CD4-positive, alpha-beta T cell (primary cell): ENCODE measurements at regions not wholly inside any gene's neighbourhood (a gene's known extent, or its start where the extent isn't known, plus 50 kb on each side); places are given as distances from the start of the nearest gene placed in this dataset.

Source experiments
- ATAC-seq: fragments of 200-7000 bp; cut with Tn5 transposase; one replicate; pipeline ENCODE4 v1.10.0; 2022; ENCODE audit warnings: mild to moderate bottlenecking; ENCODE audit not compliant: poor library complexity
- CTCF ChIA-PET: fragments of 350-600 bp; sonication (Branson Sonifier 250); formaldehyde crosslinking; loops from one replicate; lab custom pipeline; 2021; ENCODE audit warnings: antibody characterized with exemption, inconsistent platforms; lab: Charles Lee
- POLR2A ChIA-PET: fragments of 350-600 bp; sonication (Branson Sonifier 250); formaldehyde crosslinking; loops from one replicate; lab custom pipeline; 2021; ENCODE audit warnings: antibody characterized with exemption, inconsistent platforms; lab: Charles Lee
- DNase-seq, 14 experiments: peaks; one replicate each; pipeline ENCODE4 v3.0.0-alpha.2; 2013 to 2020; ENCODE audit warnings: mixed read lengths in 2 of 14
- H3K27ac ChIP-seq, 2 donors: one replicate each; pipeline versions ENCODE4 v1.5.1 to v1.7.0; 2013; ENCODE audit warnings: low read length in 2 of 2, low read depth in 1 of 2, mild to moderate bottlenecking in 1 of 2
- H3K27me3 ChIP-seq, 2 experiments: 1 replicate in 1 of 2; 2 replicates in 1 of 2; pipeline versions ENCODE4 v1.6.1 to v1.7.0; 2013; ENCODE audit warnings: low read length in 2 of 2, control low read depth in 1 of 2, mild to moderate bottlenecking in 1 of 2, moderate library complexity in 1 of 2; ENCODE audit not compliant: insufficient read depth in 2 of 2, control insufficient read depth in 1 of 2
- H3K36me3 ChIP-seq: one replicate; pipeline ENCODE4 v1.6.1; 2013; ENCODE audit warnings: low read length, control low read depth; ENCODE audit not compliant: insufficient read depth
- H3K4me1 ChIP-seq: one replicate; pipeline ENCODE4 v1.6.1; 2013; ENCODE audit warnings: low read length, control low read depth; ENCODE audit not compliant: insufficient read depth
- H3K4me3 ChIP-seq: one replicate; pipeline ENCODE4 v1.5.1; 2013; ENCODE audit warnings: mild to moderate bottlenecking, low read length, moderate library complexity
- H3K9me3 ChIP-seq, 2 experiments: 1 replicate in 1 of 2; 2 replicates in 1 of 2; pipeline versions ENCODE4 v1.6.1 to v1.7.0; 2013; ENCODE audit warnings: low read length in 2 of 2, mild to moderate bottlenecking in 2 of 2, control low read depth in 1 of 2, moderate library complexity in 1 of 2; ENCODE audit not compliant: control insufficient read depth in 1 of 2, insufficient read depth in 1 of 2
- H3K27ac Mint-ChIP-seq: one replicate; pipeline ENCODE4 v1.8.0; 2020; ENCODE audit warnings: mixed read lengths
- H3K27me3 Mint-ChIP-seq: one replicate; pipeline ENCODE4 v1.8.0; 2021; ENCODE audit warnings: mixed read lengths
- H3K36me3 Mint-ChIP-seq: one replicate; pipeline ENCODE4 v1.8.0; 2021; ENCODE audit warnings: low read depth, mixed read lengths
- H3K4me1 Mint-ChIP-seq: one replicate; pipeline ENCODE4 v1.8.0; 2021; ENCODE audit warnings: low read depth, mixed read lengths
- H3K4me3 Mint-ChIP-seq: one replicate; pipeline ENCODE4 v1.8.0; 2020; ENCODE audit warnings: mild to moderate bottlenecking, mixed read lengths
- H3K9me3 Mint-ChIP-seq: one replicate; pipeline ENCODE4 v1.8.0; 2020; ENCODE audit warnings: mixed read lengths
- intact Hi-C, 2 experiments: fragments of 100-400 bp; cut with DNase I in 1 of 2; cut with micrococcal nuclease in 1 of 2; formaldehyde crosslinking; loops; one replicate each; pipeline versions ENCODE4 v1.15.1 to v1.9.0; 2023 to 2025; cut with DNase I, micrococcal nuclease
- TF ChIP-seq, protein P1 (sequence below): fragments of 200-600 bp; IDR thresholded peaks from one replicate; pipeline ENCODE4 v1.8.0; 2022; ENCODE audit warnings: antibody characterized with exemption, mild to moderate bottlenecking

- POLR2A ChIA-PET: no interaction called here
- intact Hi-C loops: no loop called here
- peaks cover 5 to 8% of the 10 kb centered on the region in 2 experiments for H3K9me3 ChIP-seq
- no peak overlapping the region for H3K4me3 ChIP-seq
- Mint-ChIP-seq H3K27ac (no peak overlapping the region), H3K36me3 (peaks cover 14% of the 10 kb centered on the region), H3K4me1 (no peaks in the 10 kb centered on the region), H3K27me3 (no peaks in the 10 kb centered on the region), H3K4me3 (no peak overlapping the region), H3K9me3 (peaks cover 7% of the 10 kb centered on the region)
- TF ChIP-seq, protein P1, sequence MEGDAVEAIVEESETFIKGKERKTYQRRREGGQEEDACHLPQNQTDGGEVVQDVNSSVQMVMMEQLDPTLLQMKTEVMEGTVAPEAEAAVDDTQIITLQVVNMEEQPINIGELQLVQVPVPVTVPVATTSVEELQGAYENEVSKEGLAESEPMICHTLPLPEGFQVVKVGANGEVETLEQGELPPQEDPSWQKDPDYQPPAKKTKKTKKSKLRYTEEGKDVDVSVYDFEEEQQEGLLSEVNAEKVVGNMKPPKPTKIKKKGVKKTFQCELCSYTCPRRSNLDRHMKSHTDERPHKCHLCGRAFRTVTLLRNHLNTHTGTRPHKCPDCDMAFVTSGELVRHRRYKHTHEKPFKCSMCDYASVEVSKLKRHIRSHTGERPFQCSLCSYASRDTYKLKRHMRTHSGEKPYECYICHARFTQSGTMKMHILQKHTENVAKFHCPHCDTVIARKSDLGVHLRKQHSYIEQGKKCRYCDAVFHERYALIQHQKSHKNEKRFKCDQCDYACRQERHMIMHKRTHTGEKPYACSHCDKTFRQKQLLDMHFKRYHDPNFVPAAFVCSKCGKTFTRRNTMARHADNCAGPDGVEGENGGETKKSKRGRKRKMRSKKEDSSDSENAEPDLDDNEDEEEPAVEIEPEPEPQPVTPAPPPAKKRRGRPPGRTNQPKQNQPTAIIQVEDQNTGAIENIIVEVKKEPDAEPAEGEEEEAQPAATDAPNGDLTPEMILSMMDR: no peak
- DNase-seq (no peak), ATAC-seq (no peak)
- no peaks in the 10 kb centered on the region for H3K36me3 ChIP-seq
- H3K4me1 ChIP-seq: no peaks in the 10 kb centered on the region
- CTCF ChIA-PET: no interaction called here
- H3K27ac ChIP-seq: no peak overlapping the region
- H3K27me3 ChIP-seq: no peaks in the 10 kb centered on the region
Observed at GRCh38 chr4:153974452-153974851, 185.6 kb upstream of the SFRP2 start.

GRCh38 chr4:153973942-153974341 is 185.1 kb upstream of the SFRP2 start:
- POLR2A ChIA-PET: no interaction called here
- CTCF ChIA-PET: no interaction called here
- Mint-ChIP-seq H3K27me3 (no peaks in the 10 kb centered on the region), H3K9me3 (peaks cover 7% of the 10 kb centered on the region), H3K36me3 (peaks cover 14% of the 10 kb centered on the region), H3K4me1 (no peaks in the 10 kb centered on the region), H3K4me3 (no peak overlapping the region), H3K27ac (no peak overlapping the region)
- DNase-seq (no peak), ATAC-seq (no peak)
- Histone ChIP-seq H3K27me3 (no peaks in the 10 kb centered on the region), H3K27ac (no peak overlapping the region), H3K9me3 (peaks cover 5 to 8% of the 10 kb centered on the region in 2 experiments), H3K36me3 (no peaks in the 10 kb centered on the region), H3K4me1 (no peaks in the 10 kb centered on the region), H3K4me3 (no peak overlapping the region)
- intact Hi-C loops: no loop called here
- TF ChIP-seq, protein P1: no peak

GRCh38 chr4:153971899-153972298 is 183.0 kb upstream of the SFRP2 start:
- H3K27me3 ChIP-seq: no peaks in the 10 kb centered on the region
- H3K4me3 ChIP-seq: no peak overlapping the region
- intact Hi-C loops: no loop called here
- Mint-ChIP-seq H3K9me3 (peaks cover 7% of the 10 kb centered on the region), H3K27me3 (no peaks in the 10 kb centered on the region), H3K36me3 (peaks cover 14% of the 10 kb centered on the region), H3K27ac (no peak overlapping the region), H3K4me3 (no peak overlapping the region), H3K4me1 (no peaks in the 10 kb centered on the region)
- POLR2A ChIA-PET: no interaction called here
- ATAC-seq (no peak), DNase-seq (no peak)
- no peaks in the 10 kb centered on the region for H3K4me1 ChIP-seq
- no peak overlapping the region for H3K27ac ChIP-seq
- CTCF ChIA-PET: no interaction called here
- TF ChIP-seq, protein P1: no peak
- H3K9me3 ChIP-seq: peaks cover 5 to 8% of the 10 kb centered on the region in 2 experiments
- H3K36me3 ChIP-seq: no peaks in the 10 kb centered on the region
